ENCODE measurements at regions not wholly inside any gene's neighbourhood (a gene's known extent, or its start where the extent isn't known, plus 50 kb on each side); places are given as distances from the start of the nearest gene placed in this dataset.

- TF ChIP-seq POLR2A (IDR thresholded peaks at IDR 0.05; ENCODE audit: low read depth, low read length) (no peak), TAF1 (IDR thresholded peaks at IDR 0.05; ENCODE audit: low read depth, low read length) (no peak), POLR2AphosphoS5 (IDR thresholded peaks at IDR 0.05; ENCODE audit: low read depth, low read length) (no peak), POU2F2 (IDR thresholded peaks at IDR 0.05; ENCODE audit: low read depth, low read length) (no peak), SPI1 (IDR thresholded peaks at IDR 0.05; ENCODE audit: low read depth, low read length) (no peak)
These were observed 174.5 kb downstream of the FGF1 start for GRCh38 chr5:142511358-142511757.

All from GM12891 (cell line).